ENCODE measurements at regions not wholly inside any gene's neighbourhood (a gene's known extent, or its start where the extent isn't known, plus 50 kb on each side); places are given as distances from the start of the nearest gene placed in this dataset.

GRCh38 chr20:19913349-19913748 is 103.8 kb upstream of the NAA20 start:
- Histone ChIP-seq H3K4me1 (ENCODE audit: control insufficient read depth in 1 of 2, low read depth in 2 of 2) (peaks cover 10 to 11% of the 10 kb centered on the region in 2 donors), H3K36me3 (no peaks in the 10 kb centered on the region), H3K9me3 (no peaks in the 10 kb centered on the region), H3K27ac (no peak overlapping the region), H3K4me3 (no peak overlapping the region), H3K27me3 (replicated peaks; ENCODE audit: insufficient read depth) (no peaks in the 10 kb centered on the region)
- DNase-seq (ENCODE audit: low spot score) (no peak), ATAC-seq (ENCODE audit: insufficient number of reproducible peaks, low FRiP score, low read depth) (no peak)
- no peak for TF ChIP-seq CTCF (IDR thresholded peaks at IDR 0.05)

- no peak for TF ChIP-seq CTCF (IDR thresholded peaks at IDR 0.05)
- no peaks in the 10 kb centered on the region for H3K9me3 ChIP-seq
- no peaks in the 10 kb centered on the region for H3K36me3 ChIP-seq
- H3K4me1 ChIP-seq (ENCODE audit: control insufficient read depth in 1 of 2, low read depth in 2 of 2) = peaks cover 10 to 11% of the 10 kb centered on the region in 2 donors
- H3K27ac ChIP-seq = peak overlapping the region in 1 of 2 donors; percentile 22
- DNase-seq (ENCODE audit: low spot score) (no peak), ATAC-seq (ENCODE audit: insufficient number of reproducible peaks, low FRiP score, low read depth) (no peak)
- H3K27me3 ChIP-seq (replicated peaks; ENCODE audit: insufficient read depth) = no peaks in the 10 kb centered on the region
- H3K4me3 ChIP-seq = no peak overlapping the region
These were observed 103.1 kb upstream of the NAA20 start for GRCh38 chr20:19913927-19914614.

DNA sequence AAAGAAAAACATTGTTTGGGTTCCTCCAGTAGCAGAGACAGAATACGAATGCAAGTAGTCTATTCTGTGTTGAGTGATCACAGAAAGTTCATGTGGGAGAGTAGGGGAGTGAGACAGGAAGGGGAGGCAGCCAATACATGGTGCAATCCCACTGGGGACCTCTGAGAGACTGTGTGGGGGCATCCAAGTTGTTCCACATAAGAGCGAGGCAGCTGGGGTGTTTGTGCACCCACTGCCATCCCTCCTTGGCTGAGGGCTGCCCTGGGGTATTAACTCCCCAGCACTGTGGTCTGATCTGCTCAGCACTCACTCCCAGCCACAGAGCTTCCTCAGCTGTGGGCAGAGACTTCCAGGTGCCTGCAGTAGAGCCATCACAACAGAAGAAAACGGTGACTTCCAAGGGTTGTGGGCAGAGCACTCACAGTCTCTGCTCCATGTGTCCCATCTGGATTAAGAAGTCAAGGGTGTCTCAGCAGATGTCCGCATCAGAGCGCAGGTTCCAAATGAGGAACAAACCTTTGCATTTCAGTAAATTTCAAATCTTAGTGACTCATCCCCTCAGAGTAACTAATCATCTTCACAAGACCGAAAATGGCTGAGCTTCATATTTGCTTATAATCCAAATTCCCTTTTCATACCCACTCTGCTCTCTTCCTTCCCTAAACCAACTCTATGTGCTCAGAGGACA is 101.9 kb upstream of the NAA20 start:
- Histone ChIP-seq H3K4me1 (ENCODE audit: control insufficient read depth in 1 of 2, low read depth in 2 of 2) (peaks cover 10 to 11% of the 10 kb centered on the region in 2 donors), H3K27ac (peak overlapping the region in 1 of 2 donors; percentile 22), H3K9me3 (no peaks in the 10 kb centered on the region), H3K27me3 (replicated peaks; ENCODE audit: insufficient read depth) (no peaks in the 10 kb centered on the region), H3K36me3 (no peaks in the 10 kb centered on the region), H3K4me3 (no peak overlapping the region)
- ATAC-seq (ENCODE audit: insufficient number of reproducible peaks, low FRiP score, low read depth) (no peak), DNase-seq (ENCODE audit: low spot score) (no peak)
- TF ChIP-seq CTCF (IDR thresholded peaks at IDR 0.05) = no peak

DNA sequence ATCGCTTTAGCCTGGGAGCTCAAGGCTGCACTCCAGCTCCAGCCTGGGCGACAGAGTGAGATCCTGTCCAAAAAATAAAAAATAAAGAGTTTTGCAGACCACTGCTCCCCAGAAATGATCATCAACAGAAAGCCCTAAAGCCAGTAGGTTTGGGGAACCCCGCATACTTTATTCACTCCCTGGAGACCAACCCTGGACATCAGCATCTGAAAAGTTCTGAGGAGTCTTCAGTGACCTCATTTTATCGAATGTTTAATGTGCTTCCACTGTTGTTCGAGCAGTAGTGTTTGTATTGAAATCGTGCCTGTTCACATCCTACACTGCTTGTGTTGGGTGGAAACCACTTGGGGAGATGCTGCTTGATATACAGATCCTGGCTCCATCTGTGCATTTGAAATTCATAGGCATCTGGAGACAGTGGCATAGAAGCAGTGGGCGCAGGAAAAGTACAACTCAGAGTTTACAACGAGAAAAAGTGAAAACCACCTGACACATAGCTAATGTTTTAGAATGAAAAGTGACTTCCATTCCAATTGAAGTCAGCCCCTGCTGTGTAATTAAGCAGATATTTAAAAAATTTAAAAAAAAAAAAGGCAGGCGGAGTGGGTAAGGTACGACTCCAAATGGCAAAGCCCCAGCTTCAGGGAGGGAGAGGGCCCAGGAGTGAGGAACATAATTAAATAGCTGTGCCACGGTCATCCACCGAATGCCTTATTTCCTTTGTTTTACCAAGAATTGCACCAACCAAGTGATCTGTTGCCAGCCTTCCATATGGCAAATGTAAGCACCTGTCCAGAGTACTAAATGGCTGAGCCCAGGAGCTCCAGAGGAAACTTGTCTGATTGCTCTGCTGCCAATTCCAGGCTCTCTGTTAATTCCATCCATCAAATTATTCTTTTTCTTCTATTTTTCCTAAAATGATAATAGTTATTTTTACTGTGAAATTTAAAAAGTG is 100.4 kb upstream of the NAA20 start:
- no peak overlapping the region for H3K4me3 ChIP-seq
- no peaks in the 10 kb centered on the region for H3K27me3 ChIP-seq (replicated peaks; ENCODE audit: insufficient read depth)
- no peaks in the 10 kb centered on the region for H3K9me3 ChIP-seq
- H3K4me1 ChIP-seq (ENCODE audit: control insufficient read depth in 1 of 2, low read depth in 2 of 2) = peaks cover 14 to 17% of the 10 kb centered on the region in 2 donors
- H3K27ac ChIP-seq = no peak overlapping the region
- no peaks in the 10 kb centered on the region for H3K36me3 ChIP-seq
- ATAC-seq (ENCODE audit: insufficient number of reproducible peaks, low FRiP score, low read depth) = no peak
- TF ChIP-seq CTCF (IDR thresholded peaks at IDR 0.05) = no peak
- no peak for DNase-seq (ENCODE audit: low spot score)

GRCh38 chr20:19918965-19919329 is 98.2 kb upstream of the NAA20 start:
- Histone ChIP-seq H3K27me3 (replicated peaks; ENCODE audit: insufficient read depth) (no peaks in the 10 kb centered on the region), H3K27ac (no peak overlapping the region), H3K4me1 (ENCODE audit: control insufficient read depth in 1 of 2, low read depth in 2 of 2) (peaks cover 14 to 21% of the 10 kb centered on the region in 2 donors), H3K4me3 (no peak overlapping the region), H3K36me3 (no peaks in the 10 kb centered on the region), H3K9me3 (no peaks in the 10 kb centered on the region)
- ATAC-seq (ENCODE audit: insufficient number of reproducible peaks, low FRiP score, low read depth) (no peak), DNase-seq (ENCODE audit: low spot score) (no peak)
- no peak for TF ChIP-seq CTCF (IDR thresholded peaks at IDR 0.05)
